ENCODE measurements at regions not wholly inside any gene's neighbourhood (a gene's known extent, or its start where the extent isn't known, plus 50 kb on each side); places are given as distances from the start of the nearest gene placed in this dataset.

GRCh38 chr11:127358160-127358559 lies 357.6 kb upstream of the KIRREL3 start:
- CTCF ChIA-PET, result interaction anchor here (0.5 kb wide), 1 partner anchor 987 kb away, joined by 3 read pairs; no protein-coding TSS in a partner anchor
- H3K9me3 Mint-ChIP-seq, result no peaks in the 10 kb centered on the region
- ATAC-seq (no peak), DNase-seq (ENCODE audit: low spot score) (no peak)
- TF ChIP-seq, protein P1, sequence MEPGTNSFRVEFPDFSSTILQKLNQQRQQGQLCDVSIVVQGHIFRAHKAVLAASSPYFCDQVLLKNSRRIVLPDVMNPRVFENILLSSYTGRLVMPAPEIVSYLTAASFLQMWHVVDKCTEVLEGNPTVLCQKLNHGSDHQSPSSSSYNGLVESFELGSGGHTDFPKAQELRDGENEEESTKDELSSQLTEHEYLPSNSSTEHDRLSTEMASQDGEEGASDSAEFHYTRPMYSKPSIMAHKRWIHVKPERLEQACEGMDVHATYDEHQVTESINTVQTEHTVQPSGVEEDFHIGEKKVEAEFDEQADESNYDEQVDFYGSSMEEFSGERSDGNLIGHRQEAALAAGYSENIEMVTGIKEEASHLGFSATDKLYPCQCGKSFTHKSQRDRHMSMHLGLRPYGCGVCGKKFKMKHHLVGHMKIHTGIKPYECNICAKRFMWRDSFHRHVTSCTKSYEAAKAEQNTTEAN (CRISPR knock-in tag; IDR thresholded peaks at IDR 0.05), result no peak
- TF ChIP-seq ETV6 (CRISPR knock-in tag; IDR thresholded peaks at IDR 0.05) (no peak), NFE2L1 (CRISPR knock-in tag; IDR thresholded peaks at IDR 0.05) (no peak), AR (CRISPR knock-in tag; IDR thresholded peaks at IDR 0.05) (no peak), PRDM15 (CRISPR knock-in tag; IDR thresholded peaks at IDR 0.05) (no peak), NR2C2 (CRISPR knock-in tag; IDR thresholded peaks at IDR 0.05) (no peak), TEAD1 (CRISPR knock-in tag; IDR thresholded peaks at IDR 0.05) (no peak), OVOL2 (CRISPR knock-in tag; IDR thresholded peaks at IDR 0.05; ENCODE audit: borderline replicate concordance) (no peak), ZNF532 (CRISPR knock-in tag; IDR thresholded peaks at IDR 0.05; ENCODE audit: borderline replicate concordance) (no peak), CBFB (CRISPR knock-in tag; IDR thresholded peaks at IDR 0.05; ENCODE audit: low read depth) (no peak), RELA (CRISPR knock-in tag; IDR thresholded peaks at IDR 0.05; ENCODE audit: borderline replicate concordance) (no peak), TEAD4 (CRISPR knock-in tag; IDR thresholded peaks at IDR 0.05) (no peak), CDX4 (CRISPR knock-in tag; IDR thresholded peaks at IDR 0.05; ENCODE audit: borderline replicate concordance) (no peak)
- TF ChIP-seq, protein P2, sequence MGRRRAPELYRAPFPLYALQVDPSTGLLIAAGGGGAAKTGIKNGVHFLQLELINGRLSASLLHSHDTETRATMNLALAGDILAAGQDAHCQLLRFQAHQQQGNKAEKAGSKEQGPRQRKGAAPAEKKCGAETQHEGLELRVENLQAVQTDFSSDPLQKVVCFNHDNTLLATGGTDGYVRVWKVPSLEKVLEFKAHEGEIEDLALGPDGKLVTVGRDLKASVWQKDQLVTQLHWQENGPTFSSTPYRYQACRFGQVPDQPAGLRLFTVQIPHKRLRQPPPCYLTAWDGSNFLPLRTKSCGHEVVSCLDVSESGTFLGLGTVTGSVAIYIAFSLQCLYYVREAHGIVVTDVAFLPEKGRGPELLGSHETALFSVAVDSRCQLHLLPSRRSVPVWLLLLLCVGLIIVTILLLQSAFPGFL (CRISPR knock-in tag; IDR thresholded peaks at IDR 0.05; ENCODE audit: borderline replicate concordance), result no peak
- TF ChIP-seq, protein P3, sequence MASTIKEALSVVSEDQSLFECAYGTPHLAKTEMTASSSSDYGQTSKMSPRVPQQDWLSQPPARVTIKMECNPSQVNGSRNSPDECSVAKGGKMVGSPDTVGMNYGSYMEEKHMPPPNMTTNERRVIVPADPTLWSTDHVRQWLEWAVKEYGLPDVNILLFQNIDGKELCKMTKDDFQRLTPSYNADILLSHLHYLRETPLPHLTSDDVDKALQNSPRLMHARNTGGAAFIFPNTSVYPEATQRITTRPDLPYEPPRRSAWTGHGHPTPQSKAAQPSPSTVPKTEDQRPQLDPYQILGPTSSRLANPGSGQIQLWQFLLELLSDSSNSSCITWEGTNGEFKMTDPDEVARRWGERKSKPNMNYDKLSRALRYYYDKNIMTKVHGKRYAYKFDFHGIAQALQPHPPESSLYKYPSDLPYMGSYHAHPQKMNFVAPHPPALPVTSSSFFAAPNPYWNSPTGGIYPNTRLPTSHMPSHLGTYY (CRISPR knock-in tag; IDR thresholded peaks at IDR 0.05), result no peak
- H3K36me3 Mint-ChIP-seq, result no peaks in the 10 kb centered on the region
- no peaks in the 10 kb centered on the region for H3K27me3 Mint-ChIP-seq (ENCODE audit: low read depth)
- POLR2A ChIA-PET, result no interaction called here
- no peak overlapping the region for H3K4me3 Mint-ChIP-seq
- peaks cover 7% of the 10 kb centered on the region for H3K4me1 Mint-ChIP-seq
- H3K27ac Mint-ChIP-seq, result no peak overlapping the region

Data from WTC11 (cell line).